ENCODE measurements at regions not wholly inside any gene's neighbourhood (a gene's known extent, or its start where the extent isn't known, plus 50 kb on each side); places are given as distances from the start of the nearest gene placed in this dataset.

- Histone ChIP-seq H3K9me1 (ENCODE audit: insufficient read depth, low read length) (peaks cover 5% of the 10 kb centered on the region; the same call in 1 of the 2 replicates), H3K4ac (ENCODE audit: low read depth, low read length) (no peak overlapping the region), H3K18ac (ENCODE audit: low read depth, low read length) (peak overlapping the region; percentile 54), H2BK120ac (ENCODE audit: low read depth, low read length) (peak overlapping the region; percentile 1; the same call in 1 of the 2 replicates), H3K27me3 (ENCODE audit: control insufficient read depth, insufficient read depth, low read length) (no peaks in the 10 kb centered on the region), H4K5ac (ENCODE audit: low read depth, low read length) (peak overlapping the region; percentile 42; the same call in 1 of the 2 replicates), H3K14ac (replicated peaks; ENCODE audit: low read depth, low read length) (no peak overlapping the region; the same call in 1 of the 2 replicates), H3K9ac (ENCODE audit: low read depth, low read length) (no peak overlapping the region), H2AK5ac (ENCODE audit: low read depth, low read length) (no peak overlapping the region), H3K4me2 (ENCODE audit: low read depth, low read length) (0 out of 2 replicates have a peak overlapping the region, but pooled peaks have one; percentile 14), H3K79me1 (ENCODE audit: low read depth in 1 of 2, low read length in 2 of 2) (no peaks in the 10 kb centered on the region), H3K56ac (ENCODE audit: extremely low read depth, insufficient read depth, low read length) (no peak overlapping the region), H3K27ac (ENCODE audit: insufficient read depth, low read length) (peak overlapping the region; percentile 66; the same call in 1 of the 2 replicates), H4K8ac (ENCODE audit: low read depth in 2 of 2, low read length in 2 of 2) (peak overlapping the region in 1 of 2 experiments; percentile 41; a peak in 1 of 4 replicates), H3K36me3 (ENCODE audit: control insufficient read depth, insufficient read depth, low read length) (no peaks in the 10 kb centered on the region), H2AK9ac (replicated peaks; ENCODE audit: low read depth, low read length, poor library complexity) (no peak overlapping the region), H3K4me3 (ENCODE audit: insufficient read depth, low read depth, low read length) (no peak overlapping the region), H4K91ac (ENCODE audit: insufficient read depth, low read depth, low read length) (0 out of 2 replicates have a peak overlapping the region, but pooled peaks have one; percentile 12), H3K9me3 (ENCODE audit: control insufficient read depth, insufficient read depth, low read length) (no peaks in the 10 kb centered on the region), H2AFZ (replicated peaks; ENCODE audit: low read length, poor library complexity) (no peak overlapping the region), H2BK15ac (ENCODE audit: low read depth, low read length) (0 out of 3 replicates have a peak overlapping the region, but pooled peaks have one; percentile 16), H3K23ac (ENCODE audit: low read depth, low read length) (no peak overlapping the region), H2BK5ac (ENCODE audit: low read depth, low read length, poor library complexity, severe bottlenecking) (no peak overlapping the region), H4K20me1 (ENCODE audit: insufficient read depth, low read length) (no peaks in the 10 kb centered on the region), H3K4me1 (ENCODE audit: control insufficient read depth, insufficient read depth, low read length) (peaks cover 14% of the 10 kb centered on the region), H2BK20ac (ENCODE audit: low read depth, low read length) (no peak overlapping the region)
- WGBS, 2 experiments (ENCODE audit: extremely low coverage in 2 of 2, insufficient read length in 1 of 2): no CpG with 5 or more reads among the region's 1 CpG
- in situ Hi-C loops (cut with MboI; ENCODE audit: low sequenced_read_pairs) (no loop called here), dilution Hi-C loops (cut with HindIII; ENCODE audit: low sequenced_read_pairs, unreplicated experiment) (no loop called here), intact Hi-C loops (cut with micrococcal nuclease) (no loop called here)
- no TSS peak for BruUV-seq (replicated peaks)
- DNase-seq (peak; percentile 6), ATAC-seq (ENCODE audit: low read depth) (peak; percentile 52)
- TF ChIP-seq CTCF (conservative IDR thresholded peaks at IDR 0.05; ENCODE audit: low read depth, low read length): no peak
- TF ChIP-seq RAD21 (IDR thresholded peaks at IDR 0.05; ENCODE audit: low read length): no peak
- no peak for TF ChIP-seq POLR2A (IDR thresholded peaks at IDR 0.05; ENCODE audit: low read depth, low read length)
- TF ChIP-seq CEBPB (IDR thresholded peaks at IDR 0.05; ENCODE audit: low read depth, low read length): no peak
- TF ChIP-seq RFX5 (IDR thresholded peaks at IDR 0.05; ENCODE audit: low read depth, low read length): no peak
- no peak for TF ChIP-seq BHLHE40 (IDR thresholded peaks at IDR 0.05; ENCODE audit: low read depth, low read length)
- no peak for TF ChIP-seq FOS (IDR thresholded peaks at IDR 0.05; ENCODE audit: low read depth, low read length)
- TF ChIP-seq RCOR1 (IDR thresholded peaks at IDR 0.05; ENCODE audit: insufficient replicate concordance, low read length): no peak
- TF ChIP-seq MXI1 (IDR thresholded peaks at IDR 0.05; ENCODE audit: borderline replicate concordance, low read depth, low read length): no peak
- TF ChIP-seq ELK1 (IDR thresholded peaks at IDR 0.05; ENCODE audit: borderline replicate concordance, low read depth, low read length): no peak
- ChIA-PET CTCF (no interaction called here), POLR2A (ENCODE audit: unreplicated experiment) (no interaction called here)
Observed at GRCh38 chr10:33064706-33065105, 106.7 kb upstream of the ITGB1 start.
